A172 (cell line): ENCODE measurements at regions not wholly inside any gene's neighbourhood (a gene's known extent, or its start where the extent isn't known, plus 50 kb on each side); places are given as distances from the start of the nearest gene placed in this dataset.

Experiments used
- DNase-seq: peaks from one replicate; pipeline ENCODE4 v3.0.0-alpha.2; 2015; ENCODE audit warnings: low spot score

DNA sequence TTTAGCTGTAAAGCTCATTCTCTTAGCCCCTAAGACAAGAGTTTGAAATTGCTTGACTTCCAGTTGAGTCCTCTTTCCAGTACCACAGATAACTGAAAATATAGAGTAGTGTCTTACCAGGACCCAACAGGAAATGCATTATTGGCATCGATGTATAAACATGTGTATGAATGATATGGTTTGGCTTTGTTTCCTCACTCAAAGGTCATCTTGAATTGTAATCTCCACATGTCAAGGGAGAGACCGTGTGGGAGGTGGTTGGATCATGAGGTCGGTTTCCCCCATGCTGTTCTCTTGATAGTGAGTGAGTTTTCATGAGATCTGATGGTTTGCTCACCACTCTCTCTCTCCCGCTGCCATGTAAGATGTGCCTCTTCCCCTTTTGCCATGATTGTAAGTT, 745.0 kb downstream of the TMEM182 start:
- DNase-seq, result no peak

DNA sequence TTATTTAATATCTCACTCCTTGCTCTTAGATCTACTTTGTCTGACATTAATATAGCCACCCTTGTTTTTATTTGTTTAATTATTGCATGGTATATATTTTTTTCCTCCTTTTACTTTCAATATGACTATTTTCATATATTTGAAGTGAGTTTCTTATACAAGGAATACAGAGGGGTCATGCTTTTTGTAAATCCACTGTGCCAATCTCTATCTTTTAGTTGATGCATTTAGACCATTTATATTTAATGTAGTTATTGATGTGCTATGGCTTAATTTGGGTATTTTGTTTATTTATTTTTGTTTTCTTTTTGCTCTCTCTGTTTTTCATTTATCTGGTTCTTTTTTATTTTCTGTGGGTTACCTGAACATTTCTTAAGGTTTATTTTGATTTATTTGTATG, 750.6 kb downstream of the TMEM182 start:
- no peak for DNase-seq

DNA sequence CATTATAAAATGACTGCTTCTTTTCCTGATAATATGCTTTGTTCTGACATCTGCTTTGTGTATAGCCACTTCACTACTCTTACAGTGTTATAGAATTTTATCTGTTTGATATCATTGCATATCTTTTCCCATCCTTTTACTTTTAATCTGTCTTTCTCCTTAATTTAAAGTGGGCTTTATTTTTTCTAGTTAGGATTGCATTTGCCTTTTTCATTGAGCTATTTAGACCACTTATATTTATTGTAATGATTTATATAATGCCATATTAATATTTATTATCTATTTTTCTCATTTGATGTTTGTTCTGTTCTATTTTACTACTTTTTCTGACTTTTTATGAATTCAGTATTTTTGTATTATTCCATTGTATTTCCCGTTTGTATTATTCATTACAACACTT, 758.7 kb downstream of the TMEM182 start:
- no peak for DNase-seq

DNA sequence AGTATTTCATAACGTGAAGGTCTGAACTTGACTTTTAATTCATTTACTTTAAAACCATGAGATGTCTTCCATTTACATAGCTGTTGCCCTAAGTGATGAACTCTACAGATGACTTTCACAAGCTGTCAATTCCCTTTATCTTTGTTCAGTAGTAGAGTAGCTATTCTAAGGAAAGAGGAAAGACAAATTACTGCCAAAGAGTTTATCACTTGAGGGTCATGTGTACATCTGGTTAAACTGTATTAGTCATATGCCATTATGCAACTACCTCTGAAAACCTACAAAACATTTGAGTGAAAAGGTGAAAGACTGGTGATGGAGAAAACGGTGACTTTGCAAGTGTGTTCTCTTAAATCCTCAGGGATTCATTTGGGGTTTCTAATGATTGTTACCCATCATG, 763.9 kb downstream of the TMEM182 start:
- DNase-seq, result no peak

DNA sequence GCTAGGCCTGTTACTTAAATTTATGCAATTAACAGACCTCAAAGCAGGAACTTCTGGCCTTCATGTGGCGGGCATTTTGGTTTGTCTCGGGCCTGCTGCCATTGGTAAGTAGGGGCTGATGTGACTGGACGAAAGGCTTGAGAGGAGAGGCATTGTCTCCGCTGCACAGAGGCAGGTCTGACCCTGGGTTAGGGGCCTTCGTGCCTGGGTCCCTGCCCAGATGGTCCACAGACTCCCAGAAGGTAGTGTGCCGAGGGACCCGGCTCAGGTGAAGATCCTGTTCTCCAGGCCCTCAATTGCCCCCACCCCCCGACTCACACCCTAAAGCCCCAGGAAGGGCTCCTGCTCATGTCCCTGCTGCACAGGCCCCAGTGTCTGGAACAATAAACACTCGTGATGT, 764.9 kb downstream of the TMEM182 start:
- no peak for DNase-seq

DNA sequence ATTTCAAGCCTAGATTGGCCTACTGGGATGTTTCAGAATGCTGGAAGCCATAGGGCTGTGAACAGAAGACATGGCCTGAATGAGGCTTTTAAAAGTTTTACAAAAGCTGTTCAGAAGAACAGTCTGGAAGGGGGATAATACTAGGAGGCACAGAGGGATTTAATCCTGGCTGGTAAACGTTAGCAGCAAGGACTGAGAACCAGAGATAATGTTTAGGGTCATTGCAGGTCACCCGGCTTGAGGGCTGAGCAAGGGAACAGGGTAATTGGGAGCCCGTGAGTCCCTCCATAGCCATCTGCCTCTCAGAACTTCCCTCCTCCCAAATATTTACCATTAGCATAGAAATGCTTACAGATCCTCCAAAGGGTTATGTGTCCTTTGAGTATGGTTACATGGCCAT, 765.4 kb downstream of the TMEM182 start:
- DNase-seq, result no peak

DNA sequence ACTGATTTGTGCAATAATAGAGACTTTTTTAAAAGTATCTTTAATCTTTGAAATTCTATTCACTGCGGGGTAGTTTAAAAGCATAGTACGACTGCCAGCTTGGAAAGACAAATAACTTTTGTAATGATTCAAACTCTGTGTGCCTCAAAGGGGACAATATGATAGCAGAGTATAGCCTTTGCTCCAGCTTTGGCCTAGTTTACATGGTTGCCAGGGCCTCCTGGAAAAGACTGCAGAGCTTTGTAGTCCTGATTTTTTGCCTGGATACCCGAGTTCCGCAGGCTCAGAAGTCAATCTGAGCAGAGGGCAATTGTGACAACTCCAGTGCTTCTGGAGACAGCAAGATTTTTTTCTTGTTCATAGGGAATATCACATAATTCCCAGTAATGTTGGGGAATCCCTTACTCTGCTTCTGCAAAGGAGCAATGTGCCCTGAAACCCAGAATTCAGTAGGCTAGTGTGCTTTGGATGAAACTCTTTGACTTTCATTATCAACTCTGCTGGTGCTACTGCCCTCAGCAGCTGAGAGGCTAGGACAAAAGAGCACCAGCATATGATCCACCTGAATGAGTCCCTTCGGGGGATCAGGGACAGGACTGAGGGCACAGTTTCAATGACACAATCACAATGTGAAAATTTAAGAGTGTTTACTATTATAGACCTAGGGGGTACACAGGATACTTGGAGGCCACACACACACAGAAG, 768.1 kb downstream of the TMEM182 start:
- DNase-seq, result no peak

DNA sequence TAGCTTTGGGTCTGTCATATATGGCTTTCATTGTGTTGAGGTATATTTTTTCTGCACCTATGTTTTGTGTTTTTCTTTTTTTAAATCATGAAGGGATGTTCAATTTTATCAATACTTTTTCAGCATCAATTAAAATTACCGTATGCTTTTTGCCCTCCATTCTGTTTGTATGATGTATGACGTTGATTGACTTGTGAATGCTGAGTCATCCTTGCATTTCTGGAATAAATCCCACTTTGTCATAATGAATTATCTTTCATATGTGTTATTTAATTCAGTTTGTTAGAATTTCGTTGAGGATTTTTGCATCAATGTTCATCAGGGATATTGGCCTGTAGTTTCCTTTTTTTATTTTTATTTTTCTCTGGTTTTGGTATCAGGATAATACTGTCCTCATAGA, 790.9 kb downstream of the TMEM182 start:
- no peak for DNase-seq

DNA sequence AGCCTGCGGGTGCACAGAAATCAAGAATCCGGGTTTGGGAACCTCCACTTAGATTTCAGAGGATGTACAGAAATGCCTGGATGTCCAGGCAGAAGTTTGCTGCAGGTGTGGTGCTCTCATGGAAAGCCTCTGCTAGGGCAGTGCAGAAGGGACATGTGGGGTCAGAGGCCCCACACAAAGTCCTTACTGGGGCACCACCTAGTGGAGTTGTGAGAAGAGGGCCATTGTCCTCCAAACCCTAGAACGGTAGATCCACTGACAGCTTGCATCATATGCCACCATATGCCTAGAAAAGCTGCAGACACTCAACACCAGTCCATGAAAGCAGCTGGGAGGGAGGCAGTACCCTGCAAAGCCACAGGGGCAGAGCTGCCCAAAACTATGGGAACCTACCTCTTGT, 833.0 kb downstream of the TMEM182 start:
- DNase-seq, result no peak

DNA sequence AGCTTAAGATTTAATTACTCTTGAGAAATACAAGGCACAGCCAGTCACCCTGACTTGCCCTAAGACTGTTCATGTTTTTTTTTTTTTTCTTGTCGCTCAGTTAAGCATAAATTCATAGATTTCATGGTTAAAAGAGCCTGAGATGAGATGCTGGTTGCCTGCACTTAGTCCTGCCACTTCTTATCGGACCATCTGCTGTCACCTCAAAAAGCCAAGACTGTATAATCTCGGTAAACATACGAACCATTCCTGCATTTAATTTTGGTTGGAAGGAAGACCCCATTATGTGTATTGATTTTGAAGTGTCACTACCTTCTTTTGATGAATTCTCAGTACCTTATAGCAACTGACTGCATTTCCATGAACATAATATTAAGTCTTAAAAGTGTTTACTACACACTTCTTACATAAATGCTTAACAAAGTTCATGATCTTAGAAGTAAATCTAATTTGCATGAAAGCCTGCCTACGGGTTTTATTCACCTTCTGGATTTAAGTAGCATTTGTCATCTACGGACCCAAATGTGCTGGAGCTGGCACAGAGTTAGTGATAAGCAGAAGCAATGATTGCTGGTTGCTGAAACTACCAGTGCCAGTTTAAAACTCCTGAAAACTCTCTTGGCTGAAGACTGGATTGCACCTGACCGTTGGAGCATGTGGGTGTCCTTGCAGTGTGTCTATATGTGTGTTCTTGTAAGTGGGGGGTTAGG, 843.4 kb downstream of the TMEM182 start:
- DNase-seq, result no peak

DNA sequence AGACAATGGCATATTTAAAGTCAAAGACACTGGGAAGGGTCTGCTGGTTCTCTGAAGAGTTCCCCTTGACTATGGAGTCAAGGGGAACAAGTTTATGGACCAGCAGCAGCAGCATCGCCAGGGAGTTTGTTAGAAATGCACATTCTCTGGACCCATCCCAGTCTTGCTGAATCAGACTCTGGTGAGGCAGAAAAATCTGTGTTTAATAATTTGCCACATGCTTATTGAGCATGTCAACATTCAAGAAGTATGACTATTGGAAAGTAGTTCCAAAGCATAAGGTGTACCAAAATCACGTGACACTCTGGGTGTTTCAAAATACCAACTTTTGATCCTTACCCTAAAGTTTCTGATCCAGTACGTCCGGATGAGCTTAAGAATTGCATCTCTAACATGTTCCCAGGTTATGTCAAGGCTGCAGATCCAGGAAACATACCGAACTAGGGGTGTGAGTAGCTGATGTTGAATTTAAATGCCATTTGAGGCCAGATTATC, 853.8 kb downstream of the TMEM182 start:
- DNase-seq, result no peak

DNA sequence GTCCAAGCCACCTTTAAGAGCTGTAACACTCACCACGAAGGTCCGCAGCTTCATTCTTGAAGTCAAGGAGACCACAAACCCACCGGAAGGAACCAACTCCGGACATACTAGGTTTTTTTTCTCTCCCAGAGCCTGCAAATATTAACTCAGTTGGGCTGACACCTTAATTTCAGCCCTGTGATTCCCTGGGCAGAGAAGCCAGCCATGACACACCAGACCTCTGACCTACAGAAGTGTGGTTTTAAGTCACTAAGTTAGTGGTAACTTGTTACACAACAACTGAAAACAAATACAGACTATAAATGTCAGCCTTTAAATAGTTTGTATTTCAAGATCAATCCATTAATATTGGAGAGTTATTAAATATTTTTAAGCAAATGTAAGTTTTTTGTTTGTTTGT, 855.1 kb downstream of the TMEM182 start:
- no peak for DNase-seq

DNA sequence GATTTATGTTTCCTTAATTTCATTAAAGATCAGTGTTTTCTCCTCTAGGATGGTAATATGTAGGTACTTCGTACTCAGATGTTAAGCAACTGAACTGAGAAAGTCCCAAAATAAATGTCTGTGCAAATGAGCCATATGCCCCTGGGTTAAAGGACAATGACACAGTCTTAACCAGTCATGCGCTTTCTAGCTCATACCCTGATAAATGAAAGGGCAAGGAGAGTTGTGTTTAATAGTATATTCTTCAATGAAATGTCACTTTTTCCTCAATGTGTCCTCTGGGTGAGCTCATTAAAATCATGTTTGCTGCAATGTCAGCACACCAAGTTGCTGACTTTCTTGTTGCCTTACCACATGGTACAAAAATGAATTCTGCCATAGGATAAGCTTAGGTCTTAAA, 856.3 kb downstream of the TMEM182 start:
- DNase-seq, result no peak

DNA sequence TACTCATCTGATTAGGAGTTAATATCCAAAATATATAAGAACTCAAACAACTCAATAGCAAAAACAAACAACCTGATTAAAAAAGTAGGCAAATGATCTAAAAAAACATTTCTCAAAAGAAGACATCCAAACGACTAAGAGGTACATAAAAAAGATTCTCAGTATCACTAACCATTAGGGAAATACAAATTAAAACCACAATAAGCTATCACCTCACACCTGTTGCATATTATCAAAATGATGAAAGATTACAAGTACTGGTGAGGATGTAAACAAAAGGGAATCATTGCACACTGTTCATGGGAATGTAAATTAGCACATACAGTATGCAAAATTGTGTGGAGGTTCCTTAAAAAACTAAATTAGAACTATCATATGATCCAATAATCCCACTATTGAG, 865.5 kb downstream of the TMEM182 start:
- no peak for DNase-seq

DNA sequence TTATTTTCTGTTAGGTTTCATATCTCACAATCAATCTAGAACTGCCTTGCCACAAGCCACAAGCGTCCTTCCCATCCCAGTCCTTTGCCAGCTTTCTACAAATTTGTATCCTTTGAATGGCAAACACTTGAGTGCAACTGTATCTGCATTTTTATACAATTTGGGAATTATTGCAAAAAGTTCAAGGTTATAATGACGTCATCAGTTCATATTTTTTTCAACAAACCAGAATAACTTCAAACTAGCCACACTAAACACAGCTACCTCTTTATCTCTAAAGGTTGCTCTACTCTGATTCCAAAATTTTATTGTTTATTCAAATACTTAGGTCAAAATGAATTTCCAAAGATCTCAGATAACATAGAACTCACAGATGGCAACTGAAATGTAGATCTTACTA, 877.1 kb downstream of the TMEM182 start:
- no peak for DNase-seq

DNA sequence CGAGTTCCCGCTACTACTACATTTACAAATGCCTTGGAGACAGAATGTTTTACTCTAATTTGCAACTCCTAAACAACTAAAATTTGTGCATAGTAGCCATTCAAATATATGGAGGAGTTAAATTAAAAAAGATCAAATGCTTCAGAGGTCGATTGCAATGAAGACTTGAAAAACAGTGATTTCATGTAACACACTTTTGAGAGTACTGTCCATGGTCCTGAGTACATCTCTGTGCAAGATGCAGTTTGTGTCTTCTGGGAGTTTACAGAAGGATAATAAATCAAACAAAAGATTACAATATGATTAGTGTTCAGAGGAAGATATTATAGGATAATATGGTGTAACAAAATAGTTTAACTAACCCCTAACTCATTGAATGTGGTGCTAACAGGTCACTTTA, 894.7 kb downstream of the TMEM182 start:
- no peak for DNase-seq

DNA sequence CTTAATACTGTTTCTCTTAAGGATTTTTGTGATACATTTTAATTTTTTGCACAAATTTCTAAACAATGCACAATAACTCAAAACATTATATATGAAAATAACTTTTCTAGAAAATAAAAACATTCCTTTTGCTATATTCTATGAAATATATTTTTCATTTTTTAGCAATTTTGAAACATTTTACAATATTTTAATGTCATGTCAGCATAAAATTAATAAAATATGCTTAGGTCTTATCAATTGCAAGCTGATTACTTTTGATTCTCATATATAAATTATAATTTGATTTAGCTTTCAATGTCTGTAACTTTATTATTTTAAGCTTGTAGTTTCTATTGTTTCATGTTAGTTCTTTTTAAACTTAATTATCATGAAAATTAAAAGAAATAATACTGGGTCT, 898.7 kb downstream of the TMEM182 start:
- no peak for DNase-seq

DNA sequence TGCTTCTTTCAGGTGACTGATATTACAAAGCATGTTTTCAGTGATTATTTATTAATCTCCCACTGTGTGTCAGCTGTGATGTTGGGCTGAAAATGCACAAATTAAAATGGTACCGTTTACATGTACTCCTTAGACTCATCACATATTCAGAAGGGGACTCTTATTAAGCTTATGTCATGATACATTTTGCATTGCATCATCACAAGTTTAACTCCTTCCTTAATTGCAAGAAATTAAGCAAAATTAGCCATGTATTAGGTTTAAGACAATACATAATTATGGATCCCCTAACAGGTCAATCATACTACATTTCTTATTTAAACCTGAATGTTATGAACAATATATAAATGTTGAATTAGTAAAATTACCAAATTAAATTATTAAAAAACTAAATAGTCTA, 899.1 kb downstream of the TMEM182 start:
- no peak for DNase-seq

DNA sequence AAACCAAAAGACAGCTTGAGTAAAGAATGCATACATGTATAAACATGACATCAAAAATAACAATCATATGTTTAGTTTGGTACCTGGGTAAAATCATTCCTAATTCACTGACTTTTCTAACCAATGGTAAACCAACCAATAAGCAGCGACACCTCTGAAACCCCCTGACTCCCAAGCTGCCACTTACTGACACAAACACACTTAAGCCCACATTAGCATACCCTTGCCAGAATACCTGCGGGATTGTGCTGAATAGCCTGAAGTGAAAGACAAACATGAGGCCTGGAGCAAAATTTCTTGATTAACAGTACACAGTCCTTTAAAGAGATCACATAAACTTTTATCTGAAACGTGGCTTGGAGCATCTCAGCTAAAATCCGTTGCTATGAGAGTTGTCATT, 902.9 kb downstream of the TMEM182 start:
- DNase-seq, result no peak

DNA sequence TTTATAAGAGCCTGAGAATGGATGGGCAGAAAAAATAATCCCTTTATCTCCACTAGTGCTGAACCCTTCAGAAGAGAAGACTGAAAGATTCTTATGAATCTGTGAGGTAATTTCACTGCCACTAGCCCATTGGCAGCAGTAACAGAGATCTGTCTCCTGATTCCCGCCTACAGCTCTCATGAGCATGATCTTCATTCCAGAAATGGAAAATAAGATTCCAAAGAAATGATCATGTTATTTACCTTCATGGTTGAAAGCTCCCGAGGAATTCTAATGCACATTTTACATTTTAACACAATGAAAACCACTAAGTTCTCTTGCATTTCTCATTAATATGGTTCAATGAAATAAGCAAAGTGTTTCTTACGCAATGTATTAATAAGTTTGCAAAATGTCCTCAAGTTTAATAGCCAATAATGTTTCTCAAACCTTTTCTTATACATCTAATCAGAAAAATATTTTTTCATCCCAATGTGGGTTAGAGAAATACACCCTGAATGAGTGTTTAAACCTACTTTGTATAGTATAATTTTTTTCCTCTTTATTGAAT, 905.6 kb downstream of the TMEM182 start:
- no peak for DNase-seq

DNA sequence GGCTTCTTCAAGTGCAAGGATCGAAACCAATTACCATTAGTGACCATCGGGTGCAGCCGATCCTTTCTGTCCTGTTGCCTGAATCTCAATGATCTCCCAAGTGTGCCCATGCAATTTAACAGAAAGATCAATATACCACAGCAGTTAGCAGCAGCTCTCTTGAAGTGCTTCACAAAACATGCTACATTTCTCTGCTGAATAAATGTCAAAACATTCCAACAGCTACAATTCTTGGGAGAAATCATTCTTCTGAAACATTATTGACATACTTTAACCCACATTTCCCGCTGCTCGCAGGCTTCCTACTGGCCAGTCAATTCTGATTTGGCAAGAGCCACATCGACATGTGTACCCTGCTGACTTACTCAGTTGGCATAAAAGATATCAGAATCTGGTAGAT, 907.7 kb downstream of the TMEM182 start:
- DNase-seq, result no peak
